NCI-H187 (cell line): ENCODE measurements at regions not wholly inside any gene's neighbourhood (a gene's known extent, or its start where the extent isn't known, plus 50 kb on each side); places are given as distances from the start of the nearest gene placed in this dataset.

Experiments
- DNase-seq, 2 experiments: peaks; one replicate each; lab custom pipeline; 2025; lab: John Stamatoyannopoulos, UW

DNA sequence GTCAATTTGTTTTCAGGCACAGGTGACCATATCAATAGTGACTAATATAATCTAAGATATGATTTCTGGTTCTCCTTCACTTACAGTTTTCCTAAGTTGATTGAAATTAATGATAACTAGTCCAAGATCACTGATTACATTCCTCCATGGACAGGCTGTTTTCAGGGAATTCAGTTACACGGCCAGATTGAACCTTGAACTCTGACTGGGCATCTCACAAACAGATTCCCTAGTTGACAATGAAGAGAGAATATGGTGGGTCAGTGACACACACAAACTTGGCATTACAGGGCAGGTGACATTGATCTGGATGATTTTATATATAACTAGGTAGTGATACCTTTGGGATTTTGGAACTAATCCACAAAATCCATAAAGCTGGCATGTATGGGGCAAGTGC lies 110.2 kb upstream of the EGR2 start:
- no peak for DNase-seq

DNA sequence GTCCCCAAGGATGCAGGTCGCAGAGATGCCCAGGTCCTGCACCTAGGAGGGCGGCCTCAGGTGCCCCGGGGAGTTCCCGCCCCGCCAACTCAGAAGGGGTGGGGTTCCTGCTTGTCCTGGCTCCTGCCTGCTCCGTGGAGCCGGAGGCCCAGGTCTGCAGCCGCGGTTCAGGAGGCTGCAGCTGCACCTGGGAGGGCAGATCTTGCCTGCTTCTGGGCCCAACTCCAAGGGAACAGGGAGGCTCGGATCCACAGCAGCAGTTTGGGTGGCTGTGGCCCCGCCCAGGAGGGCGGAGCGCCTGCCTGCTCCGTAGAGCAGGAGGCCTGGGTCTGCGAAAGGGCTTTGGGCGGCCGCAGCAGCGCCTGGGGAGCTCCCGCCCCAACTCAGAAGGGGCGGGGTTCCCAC lies 108.2 kb upstream of the EGR2 start:
- DNase-seq = no peak

DNA sequence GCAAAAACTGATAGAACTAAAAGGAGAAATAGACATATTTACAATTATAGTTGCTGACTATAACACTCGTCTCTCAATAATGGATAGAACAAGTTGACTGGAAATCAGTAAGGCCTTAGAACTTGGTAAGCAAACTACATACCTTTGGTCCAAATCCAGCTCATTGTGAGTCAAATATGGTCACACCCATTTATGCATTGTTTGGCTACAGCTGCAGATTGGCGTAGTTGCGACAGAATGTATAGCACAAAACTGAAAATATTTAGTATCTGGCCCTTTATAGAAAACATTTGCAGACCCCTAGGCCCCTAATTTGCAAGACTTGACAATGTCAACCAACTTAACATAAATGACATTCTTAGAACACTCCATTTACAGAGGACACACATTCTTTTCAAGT lies 103.6 kb upstream of the EGR2 start:
- DNase-seq = no peak

DNA sequence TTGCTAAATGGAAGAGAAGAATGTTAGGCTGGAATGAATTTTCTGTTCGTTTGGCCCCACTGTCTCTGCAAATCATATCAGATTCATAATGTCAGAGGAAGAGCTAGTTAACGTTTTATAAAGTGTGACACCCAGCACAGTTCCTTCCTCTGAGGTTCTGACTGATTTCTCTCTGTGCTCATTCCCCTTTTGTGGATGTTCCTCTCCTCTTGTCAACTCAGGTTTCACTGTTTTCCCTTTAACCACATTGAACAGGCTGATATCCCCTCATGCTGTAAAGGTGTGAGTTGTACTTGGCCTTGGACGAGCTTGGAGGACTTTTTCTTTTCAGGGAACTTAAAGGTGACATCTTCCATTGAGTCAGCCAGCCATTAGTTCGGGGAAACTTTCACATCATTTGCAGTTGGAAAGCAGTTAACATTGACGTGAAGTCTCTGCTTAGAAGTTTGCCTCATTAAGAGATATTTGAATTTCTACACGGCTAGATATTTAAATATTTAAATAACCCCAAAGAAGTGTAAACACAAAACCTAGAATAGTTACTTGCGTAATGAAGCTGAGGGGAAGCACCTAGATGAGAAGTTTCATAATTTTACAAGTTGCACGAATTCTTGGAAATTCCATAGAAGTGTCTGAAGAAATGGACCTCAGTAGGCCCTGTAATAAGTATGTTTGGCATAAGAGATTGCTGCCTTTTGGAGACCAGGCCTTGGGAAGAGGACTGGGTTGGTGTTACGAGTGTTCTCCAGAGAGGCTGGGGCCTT lies 101.5 kb upstream of the EGR2 start:
- DNase-seq = no peak

DNA sequence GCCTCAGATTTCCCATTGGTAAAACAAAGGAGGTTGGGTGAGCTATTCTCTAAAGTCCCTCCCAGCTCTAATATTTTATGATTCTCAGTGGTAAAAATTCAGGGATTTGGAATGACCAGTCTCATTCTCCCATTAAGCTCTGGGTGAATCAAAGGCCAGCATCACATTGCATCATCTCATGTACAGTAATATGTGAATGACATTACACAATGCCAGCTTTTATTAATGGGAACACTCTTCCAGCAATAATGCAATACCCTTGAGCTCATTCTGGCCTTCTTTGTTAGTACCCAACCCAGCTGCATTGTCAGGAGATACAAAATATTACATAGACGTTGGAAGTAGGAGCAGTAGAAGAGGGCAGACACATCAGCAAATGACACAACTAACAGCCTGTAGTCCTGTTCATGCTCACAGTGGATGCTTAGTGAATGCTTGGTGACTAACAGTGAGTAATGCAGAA lies 100.0 kb upstream of the EGR2 start:
- DNase-seq = no peak

DNA sequence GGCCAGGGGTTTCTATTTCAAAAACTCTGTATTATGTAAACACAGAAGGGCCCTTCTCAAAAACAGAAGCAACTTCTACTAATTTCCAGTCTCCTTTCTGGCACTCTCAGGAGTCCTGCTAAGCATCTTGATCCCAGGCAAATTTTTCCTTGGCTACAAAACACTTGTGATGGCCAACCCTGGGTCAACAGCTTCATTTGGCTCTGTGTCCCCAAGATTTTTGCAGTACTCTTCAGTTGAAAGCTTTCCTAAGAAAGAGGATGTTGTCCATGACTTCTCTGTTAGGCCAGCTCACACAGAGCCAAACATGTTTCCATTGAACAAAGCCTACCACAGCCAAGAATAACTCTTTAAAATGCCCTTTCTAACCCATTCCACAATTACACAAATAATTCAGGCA lies 99.0 kb upstream of the EGR2 start:
- no peak for DNase-seq

DNA sequence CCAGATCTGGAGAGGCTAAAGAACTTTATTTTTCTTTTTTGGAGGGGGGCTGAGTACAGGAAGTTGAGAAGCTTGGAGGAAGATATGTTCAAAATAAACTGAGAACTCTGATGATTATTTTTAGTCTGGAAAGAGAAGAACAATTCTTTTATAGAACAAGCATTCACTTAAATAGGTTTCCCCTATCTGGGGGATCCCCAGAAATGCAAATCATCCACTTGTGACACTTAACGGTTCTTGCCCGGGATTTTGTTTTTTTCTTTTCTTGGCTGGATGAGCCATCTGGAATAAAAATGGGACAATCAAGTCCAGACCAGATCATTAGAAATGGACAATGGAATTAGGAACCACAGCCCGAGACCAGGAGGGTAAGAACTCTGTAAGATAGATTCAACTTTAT lies 95.9 kb upstream of the EGR2 start:
- no peak for DNase-seq

DNA sequence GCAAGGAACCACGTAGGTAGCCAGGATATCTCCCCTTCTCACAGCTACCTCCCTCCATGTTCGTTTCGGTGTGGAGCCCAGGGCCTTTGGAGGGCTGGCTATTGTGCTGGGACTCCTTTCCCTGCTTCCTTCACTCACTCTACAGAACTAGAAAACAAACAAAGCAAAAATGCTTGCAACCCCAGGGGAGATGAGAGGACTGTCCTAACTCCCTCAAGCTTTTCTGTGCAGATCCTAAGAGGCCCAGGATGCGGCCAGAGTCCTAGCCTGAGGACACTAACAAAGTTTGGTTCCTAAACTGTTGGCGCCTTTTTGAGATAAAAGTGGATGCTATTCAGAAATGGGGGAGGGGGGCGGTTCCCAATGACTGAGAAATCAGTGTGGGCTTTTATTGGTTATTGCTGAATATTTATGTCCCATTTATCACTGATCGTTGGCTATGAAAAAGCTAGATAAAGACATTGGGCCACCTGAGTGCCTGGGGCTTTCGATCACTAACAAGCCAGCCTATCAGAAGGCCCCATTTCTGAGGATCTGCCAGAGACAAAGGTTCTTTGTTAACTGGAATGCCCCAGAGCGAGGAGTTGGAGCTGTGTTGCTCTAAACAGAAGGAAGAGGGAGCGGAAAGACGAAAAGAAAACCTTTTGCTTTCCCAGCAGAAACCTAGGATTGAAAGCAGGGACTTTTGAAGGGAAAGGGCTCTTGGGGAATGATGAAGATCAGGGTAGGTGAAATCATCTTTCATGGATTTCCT lies 95.2 kb upstream of the EGR2 start:
- DNase-seq = no peak

DNA sequence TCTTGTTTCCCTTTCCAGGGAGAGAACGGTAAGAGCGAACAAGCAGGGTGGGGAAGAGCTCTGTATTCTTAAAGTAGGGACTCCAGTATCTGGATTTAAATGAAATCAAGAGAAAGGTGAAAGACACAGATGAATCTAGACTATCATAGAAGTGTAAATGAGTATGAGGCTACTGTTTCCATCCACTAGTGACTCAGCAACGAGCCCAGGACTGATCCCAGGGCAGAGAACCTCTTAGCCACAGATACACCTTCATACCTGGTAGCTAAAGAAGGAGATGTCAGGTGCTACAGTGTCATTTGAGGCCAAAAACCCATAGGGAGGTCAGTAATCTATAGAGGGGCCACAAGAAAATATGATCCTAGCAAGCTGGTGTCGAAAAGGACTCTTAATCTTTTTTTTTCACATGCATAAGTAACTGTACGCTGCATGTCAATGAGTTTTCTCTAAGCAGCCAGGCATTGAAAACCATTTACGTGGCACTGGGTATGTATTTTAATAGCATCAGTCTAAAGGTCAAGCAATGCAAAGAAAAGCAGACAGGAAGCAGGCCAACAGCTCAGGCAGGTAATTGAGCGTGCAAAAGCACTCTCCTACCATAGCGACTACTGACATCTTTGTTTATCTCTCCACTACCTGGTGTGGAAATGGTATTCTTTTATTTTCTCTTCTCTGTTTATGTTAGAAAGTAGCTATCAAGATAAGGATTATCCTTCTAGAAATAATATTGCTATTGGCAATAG lies 91.5 kb upstream of the EGR2 start:
- no peak for DNase-seq

DNA sequence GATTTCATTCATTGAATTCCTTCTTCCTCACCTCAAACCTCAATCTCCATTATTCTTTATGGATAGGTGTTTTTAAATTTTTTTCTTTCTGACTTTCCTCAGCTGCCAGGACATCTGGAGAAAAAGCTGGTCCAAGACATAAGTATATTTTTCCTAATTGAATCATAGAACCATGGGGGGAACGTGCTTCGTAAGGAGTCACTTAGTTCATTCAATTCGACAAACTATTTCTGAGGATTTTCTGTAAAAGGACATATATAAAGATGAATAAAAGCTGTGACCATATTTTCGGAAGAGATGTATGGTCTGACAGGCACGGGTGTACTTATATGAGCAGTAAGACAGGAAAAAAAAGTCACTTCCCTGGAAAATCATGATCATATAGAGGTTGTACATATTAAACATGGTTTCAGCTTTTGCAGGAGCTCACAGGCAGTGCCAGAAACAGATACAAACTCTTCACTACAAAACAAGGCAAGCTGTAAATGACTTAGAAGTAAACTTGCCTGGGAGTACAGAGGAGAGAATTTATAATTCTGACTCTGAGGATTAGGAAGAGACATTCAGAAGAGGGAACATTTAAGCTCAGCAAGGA lies 88.2 kb upstream of the EGR2 start:
- DNase-seq = no peak

DNA sequence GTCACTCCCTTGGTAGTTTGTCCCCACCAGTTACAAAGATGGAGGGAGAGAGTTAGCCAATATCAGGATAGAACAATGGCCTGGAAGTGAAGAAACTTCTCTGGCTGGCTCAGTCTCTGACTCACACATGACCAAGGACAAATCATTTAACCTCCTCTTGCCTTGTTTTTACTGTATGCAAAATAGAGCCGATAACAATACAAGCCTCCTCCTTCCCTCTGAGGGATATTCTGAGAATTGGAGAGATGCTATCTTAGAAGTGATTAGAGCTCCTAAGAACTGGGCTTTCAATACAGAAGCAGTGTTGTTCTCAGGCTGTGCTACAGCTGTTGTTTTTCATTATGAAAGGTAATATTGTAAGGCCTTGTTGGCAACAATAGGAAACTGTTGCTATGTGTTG lies 87.7 kb upstream of the EGR2 start:
- no peak for DNase-seq

DNA sequence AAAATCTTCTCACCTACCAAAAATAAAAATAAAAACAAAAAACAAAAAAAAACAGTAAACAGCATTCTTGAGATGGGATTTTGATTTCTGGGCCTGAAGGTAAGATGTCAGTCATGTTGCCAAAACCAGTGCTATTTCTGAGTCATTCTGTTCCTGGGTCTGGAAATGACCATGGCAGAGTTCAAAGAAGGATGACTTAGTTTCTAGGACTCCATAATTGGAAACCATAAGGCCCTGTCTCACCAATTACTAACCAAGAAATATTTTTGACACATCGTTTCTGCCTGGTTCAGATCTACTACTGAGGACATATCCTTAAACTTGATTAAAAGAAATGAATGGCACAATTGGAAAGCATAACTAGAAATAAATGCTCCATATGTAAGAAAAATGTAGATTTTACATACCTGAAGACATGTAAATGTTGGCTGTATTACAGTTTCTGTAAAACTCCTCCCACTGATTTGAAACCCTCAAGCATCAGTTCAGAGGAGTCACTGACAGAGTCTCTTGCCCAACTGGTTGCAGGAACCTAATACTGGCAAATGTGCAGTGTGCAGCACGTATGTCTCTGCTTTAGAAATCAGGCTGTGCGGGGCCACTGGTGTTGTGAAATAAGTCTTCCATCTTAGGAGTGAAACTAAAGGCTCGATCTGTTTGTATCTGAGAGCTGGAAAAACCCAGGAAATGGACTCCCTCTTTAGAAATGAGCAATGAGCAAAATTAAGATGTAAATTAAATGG lies 84.8 kb upstream of the EGR2 start:
- DNase-seq = no peak

DNA sequence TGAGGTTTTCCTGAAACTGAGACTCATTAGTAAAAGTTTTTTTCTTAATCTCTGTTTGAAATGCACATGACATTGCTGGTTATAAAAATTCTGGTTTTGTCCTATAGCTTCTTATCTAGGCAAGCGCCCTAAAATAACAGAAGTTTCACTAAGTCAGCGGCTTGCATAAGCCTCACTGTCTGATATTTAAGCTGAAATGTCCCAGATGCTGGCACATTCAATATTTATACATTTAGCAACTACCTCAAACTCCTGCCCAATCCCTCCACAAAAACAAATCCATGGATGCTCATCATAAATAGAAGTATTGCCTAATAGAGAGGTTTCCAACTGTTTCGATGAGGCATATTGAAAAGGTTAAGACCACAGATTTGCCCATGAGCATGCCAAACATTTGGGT lies 83.1 kb upstream of the EGR2 start:
- DNase-seq = no peak

DNA sequence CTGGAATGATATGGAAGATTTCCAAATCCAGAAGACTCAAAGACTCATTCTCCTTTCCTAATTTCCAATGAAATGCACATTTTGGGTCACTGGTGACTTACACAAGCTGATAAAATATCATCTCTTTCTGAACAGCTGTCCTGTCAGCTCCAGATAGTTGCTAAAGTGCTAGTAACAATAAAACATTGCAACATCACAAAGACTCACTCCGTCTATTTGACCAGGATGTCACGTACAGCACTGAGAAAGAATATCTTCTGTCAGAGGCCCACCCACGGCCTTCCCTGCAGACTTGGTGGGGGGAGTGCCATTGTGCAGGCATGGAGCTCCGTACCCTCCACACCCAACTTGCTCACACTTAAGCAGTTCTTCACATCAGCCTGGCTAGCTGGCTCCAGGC lies 78.9 kb upstream of the EGR2 start:
- DNase-seq = no peak

DNA sequence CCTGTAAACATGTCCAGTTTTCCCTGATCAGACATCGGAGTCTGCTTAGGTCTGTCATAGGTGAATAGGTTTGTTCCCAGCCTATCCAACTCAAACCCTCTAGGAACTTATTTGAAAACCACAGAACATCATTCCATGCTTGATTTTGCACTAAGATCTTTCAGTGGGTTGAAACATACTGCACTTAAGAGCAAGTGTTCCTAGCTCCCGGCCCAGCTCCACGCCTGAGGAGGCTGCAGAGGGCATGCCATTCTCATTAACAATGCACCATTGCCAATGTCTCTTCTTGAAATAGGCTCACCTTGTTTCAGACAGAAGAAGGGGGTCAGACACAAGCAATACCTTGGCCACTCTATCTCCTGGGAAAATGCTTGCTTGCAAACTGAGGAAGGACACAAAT lies 78.0 kb upstream of the EGR2 start:
- DNase-seq = no peak

DNA sequence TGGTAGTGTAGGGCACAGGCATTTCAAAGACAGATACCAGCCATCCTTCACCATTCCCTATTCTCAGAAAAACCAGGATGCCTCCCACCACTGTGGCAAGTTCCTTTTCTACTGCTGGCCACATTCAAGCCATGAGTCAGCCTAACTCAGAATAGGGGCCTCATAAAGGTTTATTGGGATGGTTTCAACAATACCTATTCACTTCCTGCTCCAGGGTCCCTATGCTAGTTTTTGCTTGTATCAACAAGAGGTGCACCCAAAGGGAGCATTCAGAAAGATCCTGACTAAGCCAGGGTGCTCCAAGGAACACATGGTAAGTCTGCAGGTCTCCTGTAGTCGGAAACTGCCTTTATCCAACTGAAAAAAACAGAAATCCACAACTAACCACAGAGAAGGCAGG lies 76.9 kb upstream of the EGR2 start:
- no peak for DNase-seq

DNA sequence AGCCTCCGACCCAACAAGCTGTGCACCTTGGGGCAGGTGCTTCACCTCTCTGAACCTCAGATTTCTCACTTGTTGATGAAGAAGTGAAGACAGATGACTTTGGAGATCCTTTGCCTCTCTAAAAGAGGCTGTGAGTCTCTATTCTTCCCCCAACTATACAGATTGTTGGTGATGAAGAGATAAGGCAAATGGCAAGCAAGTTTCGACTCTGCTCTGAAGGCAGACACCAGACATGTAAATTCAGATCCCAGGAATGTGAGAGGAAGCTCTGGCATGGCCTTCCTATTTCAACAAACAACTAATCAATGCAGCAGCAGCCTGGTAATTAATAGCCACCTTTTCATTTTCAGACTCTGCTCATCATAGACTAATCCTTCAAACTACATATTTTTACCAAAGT lies 74.2 kb upstream of the EGR2 start:
- no peak for DNase-seq

DNA sequence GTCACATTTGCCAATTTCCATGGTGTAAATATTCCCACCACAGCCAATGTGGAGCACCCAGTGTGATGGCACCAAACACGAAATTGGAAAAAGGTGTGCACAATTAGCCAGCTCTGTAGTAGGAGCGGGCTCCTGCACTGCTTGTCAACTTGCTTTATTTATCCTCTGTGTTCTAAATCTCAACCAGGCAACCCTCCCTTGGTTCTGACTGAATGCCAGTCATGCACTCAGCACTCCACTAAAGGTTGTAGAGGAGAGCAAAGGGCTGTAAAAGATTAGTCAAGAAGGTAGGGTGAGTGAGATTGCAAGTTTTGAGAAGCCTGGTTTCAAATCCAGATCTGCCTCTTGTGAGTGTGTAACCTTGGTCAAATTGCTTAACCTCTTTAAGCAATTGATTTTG lies 71.5 kb upstream of the EGR2 start:
- no peak for DNase-seq

DNA sequence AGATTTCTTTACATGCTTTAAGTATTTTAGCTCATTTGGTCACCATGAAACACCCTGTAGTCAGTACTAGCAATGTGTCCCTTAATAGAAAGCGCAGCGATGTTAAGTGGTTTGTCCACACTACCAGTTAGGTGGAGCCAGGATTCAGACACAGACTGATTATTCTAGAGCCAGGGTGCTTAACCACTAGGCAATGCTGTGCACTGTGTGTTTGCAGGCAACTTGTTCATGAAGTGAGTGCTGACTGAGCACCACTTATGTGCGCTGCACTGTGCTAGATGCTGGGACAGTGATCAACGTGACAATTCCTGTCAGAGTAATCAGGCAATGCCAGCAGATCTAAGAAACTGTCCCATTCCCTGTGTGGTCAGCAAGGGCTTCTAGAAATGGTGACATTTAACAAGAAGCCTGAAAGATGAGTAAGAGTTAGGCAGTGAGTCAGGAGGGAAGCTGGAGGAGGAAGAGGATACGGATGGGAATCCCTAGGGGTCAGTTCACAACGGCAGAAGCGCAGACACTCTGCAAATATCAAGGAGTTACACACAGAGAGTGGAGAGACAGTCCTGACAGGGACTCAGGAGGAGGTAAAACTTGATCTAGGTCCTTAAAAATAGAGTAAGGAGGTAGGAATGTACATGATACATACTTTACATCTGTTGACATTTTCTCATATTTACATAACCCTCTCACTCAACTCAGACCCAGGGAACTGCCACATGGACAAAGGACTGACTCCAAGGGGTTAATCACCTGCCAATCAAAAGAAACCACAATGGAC lies 69.7 kb upstream of the EGR2 start:
- DNase-seq = no peak

DNA sequence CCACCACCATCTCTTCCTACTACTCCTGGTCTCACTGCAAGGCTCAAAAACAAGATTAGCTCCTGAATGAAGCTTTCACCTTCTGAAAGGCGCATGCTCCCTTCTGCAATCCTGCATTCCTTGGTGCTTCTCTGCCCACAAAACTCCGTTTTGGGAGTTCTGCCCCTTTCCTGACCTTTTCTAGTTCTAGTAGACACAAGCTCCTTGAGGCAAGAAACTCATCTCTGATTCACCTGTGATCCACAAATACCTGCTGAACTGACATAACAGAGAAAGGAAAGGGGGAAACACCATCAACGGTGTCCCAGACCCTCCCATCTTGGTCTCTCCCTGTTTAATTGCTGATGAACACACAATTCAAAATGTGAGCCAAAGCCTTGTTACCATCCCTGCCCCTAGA lies 64.0 kb upstream of the EGR2 start:
- no peak for DNase-seq

DNA sequence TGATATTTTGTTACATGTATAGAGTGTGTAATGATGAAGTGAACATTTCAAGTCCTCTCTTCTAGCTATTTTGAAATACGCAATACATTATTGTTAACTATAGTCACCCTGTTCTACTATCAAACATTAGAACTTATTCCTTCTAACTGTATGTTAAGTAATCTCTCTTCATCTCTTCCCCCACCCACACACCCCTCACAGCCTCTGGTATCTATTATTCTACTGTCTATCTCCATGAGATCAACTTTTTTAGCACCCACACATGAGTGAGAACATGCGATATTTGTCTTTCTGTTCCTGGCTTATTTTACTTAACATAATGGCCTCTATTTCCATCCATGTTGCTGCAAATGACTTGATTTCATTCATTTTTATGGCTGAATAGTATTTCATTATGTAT lies 57.7 kb upstream of the EGR2 start:
- no peak for DNase-seq
